NCI-H1105 (cell line): ENCODE measurements at regions not wholly inside any gene's neighbourhood (a gene's known extent, or its start where the extent isn't known, plus 50 kb on each side); places are given as distances from the start of the nearest gene placed in this dataset.

Experiments used
- DNase-seq: peaks from one replicate; lab custom pipeline; 2025; lab: John Stamatoyannopoulos, UW

DNA sequence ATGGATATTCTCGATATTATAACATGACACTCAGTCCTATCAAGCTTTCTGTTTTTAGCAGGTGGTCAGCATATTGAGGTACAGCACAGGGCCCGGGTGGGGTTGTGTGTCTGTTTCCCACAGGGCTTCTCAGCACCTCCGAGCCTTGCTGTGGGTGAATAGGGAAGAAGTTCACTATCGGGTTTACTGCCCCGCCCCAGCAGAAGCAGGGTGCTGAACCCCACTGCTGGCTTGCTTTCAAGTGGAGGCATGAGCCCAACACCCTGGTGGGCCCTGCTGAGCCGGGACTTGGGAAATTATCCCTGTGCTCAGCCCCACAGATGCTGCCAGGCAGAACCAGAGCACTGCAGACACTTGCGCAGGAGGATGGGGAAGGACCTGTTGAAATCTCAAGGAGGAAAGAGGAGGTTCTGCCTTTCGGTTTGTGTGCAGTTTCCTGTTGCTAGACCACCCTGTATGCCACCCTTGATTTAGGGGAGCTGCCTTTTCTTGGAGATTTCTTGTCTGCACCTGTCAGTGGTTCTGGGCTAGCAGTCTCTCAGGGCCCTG lies 270.3 kb upstream of the SALL3 start:
- DNase-seq: no peak

- no peak for DNase-seq
These were observed 268.3 kb upstream of the SALL3 start for GRCh38 chr18:78711316-78711715.

DNA sequence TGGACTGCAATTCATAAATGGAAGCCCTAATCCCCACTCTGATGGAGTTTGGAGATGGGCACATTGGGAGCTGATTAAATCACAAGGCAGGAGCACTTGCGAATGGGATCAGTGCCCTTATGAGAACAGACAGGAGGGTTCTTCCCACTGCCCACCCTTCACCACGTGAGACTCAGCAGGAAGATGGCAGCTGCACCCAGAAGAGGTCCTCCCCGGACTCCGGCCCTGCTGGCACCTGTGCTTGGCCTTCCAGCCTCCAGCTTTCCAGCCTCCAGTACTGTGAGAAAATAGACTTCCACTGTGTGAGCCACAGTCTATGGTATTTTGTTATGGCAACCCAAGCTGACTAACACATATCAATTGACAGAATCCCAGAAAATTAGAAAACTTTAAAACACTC lies 267.6 kb upstream of the SALL3 start:
- DNase-seq: no peak

DNA sequence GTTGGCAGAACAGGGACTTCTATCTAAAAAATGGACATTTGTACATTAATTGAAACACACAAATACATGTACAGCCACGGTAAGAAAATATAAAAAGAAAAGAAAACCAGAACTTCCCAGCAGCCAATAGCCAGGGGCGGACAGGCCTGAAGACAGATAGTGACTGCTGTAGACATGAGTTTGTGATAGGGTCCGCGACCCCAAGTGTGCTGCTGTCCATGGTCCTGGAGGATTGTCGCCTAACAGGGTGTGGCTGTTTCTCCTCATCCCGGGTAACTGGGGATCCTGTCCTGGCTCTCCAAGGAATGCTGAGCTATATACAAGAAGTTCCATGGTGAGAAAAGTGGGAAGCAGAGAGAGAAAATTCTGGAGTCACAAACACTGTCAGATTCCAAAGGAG lies 266.5 kb upstream of the SALL3 start:
- DNase-seq: no peak

DNA sequence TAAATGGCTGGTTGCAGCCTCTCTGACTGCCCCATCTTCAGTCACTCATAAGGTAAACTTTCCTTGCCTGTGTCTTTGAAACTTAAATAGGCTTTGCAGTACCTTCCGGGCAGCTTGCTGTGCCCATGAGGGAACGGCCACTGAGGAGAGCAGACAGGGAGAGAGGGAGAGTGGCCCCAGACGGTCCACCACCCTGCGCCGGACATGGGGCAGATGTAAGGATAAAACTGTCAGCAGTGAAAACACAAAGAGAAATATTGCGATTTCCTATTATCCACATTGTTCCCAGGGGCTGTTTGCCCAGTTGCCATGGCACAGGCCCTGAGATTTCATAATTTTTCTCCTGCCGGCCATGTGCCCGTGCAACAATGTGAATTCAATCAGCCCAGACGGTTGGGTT lies 265.9 kb upstream of the SALL3 start:
- no peak for DNase-seq

DNA sequence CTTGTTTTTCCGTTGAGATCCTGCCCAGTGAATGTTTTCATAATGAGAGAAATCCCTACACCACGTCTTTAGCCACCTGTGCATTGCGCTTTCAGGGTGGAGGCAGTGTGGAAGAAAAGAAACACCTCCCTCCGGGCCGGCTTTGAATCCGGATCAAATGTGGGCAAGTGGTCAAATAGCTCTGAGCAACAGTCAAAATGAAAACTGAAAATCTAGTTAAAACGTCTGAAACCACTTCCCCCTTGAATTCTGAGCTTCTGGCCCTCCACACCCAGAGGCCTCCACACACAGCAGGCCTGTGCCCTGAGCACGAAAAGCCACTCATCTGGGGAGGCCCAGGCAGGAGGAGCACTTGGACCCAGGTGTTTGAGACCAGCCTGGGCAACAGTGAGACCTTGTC lies 263.6 kb upstream of the SALL3 start:
- no peak for DNase-seq

GRCh38 chr18:78716581-78716980 lies 263.0 kb upstream of the SALL3 start:
- no peak for DNase-seq

GRCh38 chr18:78717051-78717765 lies 262.4 kb upstream of the SALL3 start:
- no peak for DNase-seq

DNA sequence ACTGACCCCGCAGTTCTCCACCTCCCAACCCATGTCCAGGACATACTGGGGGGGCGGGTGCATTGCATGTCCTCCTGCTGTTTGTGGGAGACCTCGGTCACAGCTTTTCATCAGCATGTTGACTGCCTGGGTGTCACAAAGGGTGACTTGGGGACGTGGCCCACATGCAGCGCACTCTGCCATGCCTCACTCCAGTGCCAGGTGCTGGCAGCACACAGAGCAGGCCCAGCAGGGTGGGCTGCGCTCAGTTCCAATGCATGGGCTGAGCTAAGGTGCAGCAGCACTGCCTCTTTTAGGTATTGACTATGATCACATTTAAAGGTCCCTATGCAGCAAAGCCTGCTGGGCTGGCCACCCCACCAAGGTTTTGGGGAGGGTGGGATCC lies 261.9 kb upstream of the SALL3 start:
- DNase-seq: no peak

DNA sequence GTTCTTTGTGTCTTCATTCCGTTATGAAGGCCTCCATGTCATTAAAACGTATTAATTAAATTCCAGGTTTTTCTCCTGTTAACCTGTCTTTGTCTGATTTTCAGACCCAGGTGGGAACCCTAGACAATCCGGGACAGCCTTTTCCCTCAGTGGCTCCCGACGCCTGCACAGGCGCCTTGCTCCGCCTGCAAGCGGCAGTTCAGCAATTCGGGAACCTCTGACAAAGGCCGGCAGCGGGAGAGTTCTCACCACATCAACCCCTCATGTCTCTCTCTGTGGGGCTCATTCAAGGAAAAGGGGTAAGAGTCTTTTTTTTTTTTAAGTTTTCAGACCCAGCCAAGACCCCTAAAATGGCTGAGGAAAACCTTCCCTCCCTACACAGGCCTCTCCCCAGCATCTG lies 259.8 kb upstream of the SALL3 start:
- DNase-seq: no peak

GRCh38 chr18:78720456-78721237 lies 259.0 kb upstream of the SALL3 start:
- no peak for DNase-seq

DNA sequence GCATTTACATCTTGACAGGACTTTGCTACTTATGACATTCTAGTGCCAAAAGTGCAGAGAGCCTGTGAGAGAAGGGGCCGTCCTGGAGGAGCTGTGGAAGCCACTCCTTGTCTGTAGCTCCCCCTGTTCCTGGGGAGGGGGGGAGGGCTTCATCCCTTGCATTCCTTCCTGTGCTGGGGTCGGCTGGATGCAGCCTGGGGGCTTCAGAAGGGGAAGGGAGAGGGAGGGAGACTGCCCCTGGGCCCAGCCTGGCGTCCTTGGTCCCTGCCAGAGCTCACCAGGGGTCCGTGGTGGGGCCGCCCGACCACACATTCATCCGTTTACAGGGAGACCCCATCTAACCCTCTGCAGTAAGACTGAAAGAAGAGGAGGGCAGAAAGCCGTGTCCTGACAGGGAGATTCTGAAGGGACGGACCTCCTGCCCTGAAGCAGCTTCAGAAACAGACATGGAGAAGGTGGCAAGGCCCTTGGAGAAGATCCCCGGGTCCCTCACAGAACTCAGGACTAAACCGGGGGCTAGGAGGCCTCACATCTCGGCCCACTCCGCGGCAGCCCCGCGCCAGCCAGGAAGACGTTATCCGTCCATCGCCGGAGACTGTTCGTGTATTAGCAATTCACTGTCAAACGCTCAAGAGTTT lies 258.3 kb upstream of the SALL3 start:
- DNase-seq: no peak

- DNase-seq: no peak
These were observed 257.6 kb upstream of the SALL3 start for GRCh38 chr18:78721981-78722380.

DNA sequence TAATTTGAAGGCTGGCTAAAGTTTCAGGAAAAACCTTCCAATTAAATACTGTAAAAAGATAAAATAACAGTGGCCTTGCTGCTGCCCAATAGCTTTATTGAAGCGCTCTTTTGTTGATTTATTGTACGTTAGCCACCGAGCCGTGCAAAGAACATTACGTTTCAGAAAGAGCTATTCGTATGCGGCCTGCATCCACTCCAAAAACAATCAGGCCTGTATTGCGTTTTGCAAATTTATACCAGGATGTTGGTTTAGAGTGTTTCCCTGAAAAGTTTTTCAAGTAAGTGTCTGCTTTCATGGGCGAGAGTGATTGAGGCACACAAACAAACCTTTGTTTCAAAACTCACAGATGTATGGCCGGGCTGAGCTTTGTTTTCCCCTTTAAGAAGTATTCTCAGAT lies 257.2 kb upstream of the SALL3 start:
- no peak for DNase-seq

GRCh38 chr18:78722929-78723710 lies 256.5 kb upstream of the SALL3 start:
- DNase-seq: no peak

DNA sequence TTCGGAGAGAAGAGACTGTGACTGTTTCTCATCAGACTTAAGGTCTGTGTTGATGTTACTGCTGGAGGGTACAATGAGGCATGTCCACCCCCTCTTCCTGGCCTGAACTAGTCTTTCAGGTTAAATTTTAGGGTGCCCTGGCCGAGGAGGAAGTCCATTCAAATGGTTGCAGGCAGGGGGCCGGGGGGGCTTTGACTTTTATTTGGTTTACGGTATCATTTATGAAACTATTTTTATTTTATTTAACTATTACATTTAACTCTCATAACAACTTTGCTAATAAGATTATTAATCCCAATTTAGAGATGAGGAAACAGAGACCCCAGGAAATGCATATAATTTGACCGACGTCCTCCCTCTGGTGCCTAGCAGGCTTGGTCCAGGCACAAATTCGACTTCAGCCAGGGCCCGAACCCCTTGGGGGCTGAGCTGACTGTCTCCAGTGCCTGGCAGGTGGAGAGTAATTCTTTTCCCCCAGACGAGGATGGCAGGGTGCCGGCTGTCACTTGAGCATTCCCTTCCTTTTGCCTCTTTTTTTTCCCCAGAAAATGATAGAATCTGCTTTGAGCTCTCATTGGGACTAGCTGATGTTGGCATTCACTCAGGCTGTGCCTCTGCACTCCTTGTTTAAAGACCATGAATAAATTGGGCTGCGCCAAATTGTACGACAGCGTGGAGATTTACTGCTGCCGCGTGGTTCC lies 255.3 kb upstream of the SALL3 start:
- DNase-seq: no peak

DNA sequence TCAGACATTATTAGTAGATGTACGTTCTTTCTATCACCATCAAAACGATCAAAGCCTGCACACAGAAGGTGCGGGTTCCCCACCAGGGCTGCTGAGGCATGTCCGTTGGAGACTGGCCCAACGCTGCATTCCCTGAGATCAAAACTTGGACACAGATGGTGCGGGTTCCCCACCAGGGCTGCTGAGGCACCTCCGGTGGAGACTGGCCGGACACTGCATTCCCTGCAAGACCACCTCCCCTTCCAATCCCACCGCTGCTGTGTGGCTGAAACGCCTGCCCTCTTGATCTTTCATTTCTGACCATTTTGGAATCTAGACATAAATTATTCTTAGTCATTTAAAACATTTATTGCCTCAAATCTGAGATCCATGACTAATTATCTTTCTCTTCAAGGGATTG lies 254.2 kb upstream of the SALL3 start:
- no peak for DNase-seq

DNA sequence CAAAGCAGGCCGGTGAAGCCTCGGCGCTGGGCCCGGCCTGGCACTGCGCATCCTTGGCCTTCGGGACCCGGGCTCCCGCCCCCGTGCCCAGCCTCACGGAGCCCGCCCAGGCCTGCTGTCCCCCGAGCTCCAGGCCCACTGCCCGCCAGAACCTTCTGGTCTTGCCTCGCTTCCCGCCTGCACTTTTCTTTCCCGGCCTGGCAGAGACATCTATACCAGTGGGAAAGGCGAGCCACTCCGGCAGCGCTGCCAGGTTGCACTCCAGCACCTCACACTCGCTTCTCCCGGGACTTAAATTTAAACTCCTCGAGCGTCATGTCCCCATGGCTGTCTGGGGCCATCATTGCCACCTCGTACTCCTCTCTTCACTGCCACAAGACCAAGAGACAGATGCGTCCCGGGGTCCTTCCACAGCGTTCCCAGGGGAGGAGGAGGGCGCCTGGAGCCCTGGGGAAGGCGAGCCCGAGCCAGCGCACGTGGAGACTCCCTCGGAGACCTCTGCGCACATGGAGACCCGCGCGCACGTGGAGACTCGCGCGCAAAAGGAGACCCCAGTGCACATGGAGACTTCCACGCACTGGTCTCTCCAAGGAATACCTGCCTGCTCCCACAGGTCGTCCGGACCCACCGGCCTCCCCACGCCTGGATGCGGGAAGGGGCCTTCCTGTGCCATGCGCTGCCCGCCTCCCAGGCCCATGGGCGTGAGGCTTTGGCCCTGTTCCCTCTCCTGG lies 253.1 kb upstream of the SALL3 start:
- no peak for DNase-seq

DNA sequence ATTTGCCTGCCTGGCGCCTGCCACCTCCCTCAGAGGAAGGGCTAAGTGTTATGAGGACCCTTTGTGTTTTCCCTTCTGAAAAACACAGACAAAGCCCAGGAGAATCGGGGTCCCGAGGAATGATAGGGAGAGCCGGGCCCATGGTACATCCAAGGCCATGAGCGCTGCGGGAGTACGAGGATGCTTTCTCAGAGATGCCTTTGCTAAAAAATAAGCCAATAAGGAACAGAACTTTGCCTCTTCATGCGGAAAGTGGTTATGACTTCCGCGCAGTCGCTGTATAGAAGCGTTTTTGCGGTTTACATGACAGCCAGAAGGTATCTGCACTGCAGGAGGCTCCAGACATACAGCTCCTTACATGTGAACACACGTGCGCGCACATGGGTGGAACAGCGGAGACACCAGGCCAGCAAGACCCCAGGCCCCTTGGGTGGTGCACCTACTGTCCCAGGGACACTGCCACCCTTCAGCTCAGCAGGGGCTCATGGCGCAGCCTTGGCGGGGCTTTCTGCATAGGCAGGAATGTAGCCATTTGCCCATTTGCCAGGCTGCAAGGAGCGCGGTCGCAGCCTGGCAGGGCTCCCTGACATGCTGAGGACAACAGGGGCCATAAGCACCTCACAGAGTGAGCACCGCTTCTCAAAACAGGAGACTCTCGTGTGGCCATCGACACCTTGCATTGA lies 252.4 kb upstream of the SALL3 start:
- DNase-seq: no peak
